Panc1 (cell line): ENCODE measurements at regions not wholly inside any gene's neighbourhood (a gene's known extent, or its start where the extent isn't known, plus 50 kb on each side); places are given as distances from the start of the nearest gene placed in this dataset.

Experiments used
- ATAC-seq: fragments of 200-7000 bp; cut with Tn5 transposase; 2 replicates; pipeline ENCODE4 v1.9.1; 2020; ENCODE audit warnings: mild to moderate bottlenecking, moderate library complexity
- BruUV-seq: library from RNA; stranded (reverse); fragments of 400-500 nt; replicated peaks from 2 replicates; lab custom pipeline; 2021; lab: Mats Ljungman, UMichigan
- CTCF ChIA-PET: fragments of 300-600 bp; sonication (Branson Sonifier 250); formaldehyde crosslinking; loops from one replicate; lab custom pipeline; 2022; ENCODE audit warnings: antibody characterized with exemption; lab: Charles Lee
- POLR2A ChIA-PET: fragments of 300-600 bp; sonication (Branson Sonifier 250); formaldehyde crosslinking; loops from one replicate; lab custom pipeline; 2022; ENCODE audit warnings: antibody characterized with exemption; lab: Charles Lee
- DNase-seq: peaks from one replicate; pipeline ENCODE4 v3.0.0-alpha.2; 2010; ENCODE audit warnings: low read depth, low spot score
- H3K27ac ChIP-seq: 2 replicates; pipeline ENCODE4 v1.5.1; 2011; ENCODE audit warnings: mild to moderate bottlenecking, low read length, inconsistent platforms
- H3K27me3 ChIP-seq: fragments of 200-500 bp; sonication (Bioruptor generic); 2 replicates; pipeline ENCODE4 v1.6.0; 2014; ENCODE audit warnings: low read length, inconsistent platforms; ENCODE audit not compliant: control insufficient read depth, insufficient read depth
- H3K36me3 ChIP-seq: fragments of 200-500 bp; sonication (Bioruptor generic); 2 replicates; pipeline ENCODE4 v1.5.1; 2014; ENCODE audit warnings: inconsistent platforms, mild to moderate bottlenecking, low read length, moderate library complexity; ENCODE audit not compliant: control insufficient read depth, insufficient read depth
- H3K4me1 ChIP-seq: 2 replicates; pipeline ENCODE4 v1.5.1; 2011; ENCODE audit warnings: inconsistent platforms, mild to moderate bottlenecking, low read length, moderate library complexity; ENCODE audit not compliant: control insufficient read depth, insufficient read depth
- H3K4me3 ChIP-seq, 2 experiments: 2 replicates each; pipeline ENCODE4 v1.5.1; 2011 to 2012; ENCODE audit warnings: low read depth in 2 of 2, low read length in 2 of 2, mild to moderate bottlenecking in 2 of 2, inconsistent platforms in 1 of 2, moderate library complexity in 1 of 2
- H3K9me3 ChIP-seq: fragments of 200-500 bp; sonication (Bioruptor generic); 2 replicates; pipeline ENCODE4 v1.5.1; 2014; ENCODE audit warnings: low read depth, mild to moderate bottlenecking, inconsistent platforms, low read length, moderate library complexity; ENCODE audit not compliant: control insufficient read depth, insufficient read depth
- POLR2AphosphoS5 ChIP-seq: IDR thresholded peaks from 2 replicates; pipeline ENCODE4 v1.6.1; 2012; ENCODE audit warnings: mild to moderate bottlenecking, low read depth, low read length, moderate library complexity
- SIN3A ChIP-seq: IDR thresholded peaks from 2 replicates; pipeline ENCODE4 v1.6.1; 2012; ENCODE audit warnings: low read depth, mild to moderate bottlenecking, low read length, moderate library complexity, borderline replicate concordance; ENCODE audit not compliant: insufficient read depth
- TCF7L2 ChIP-seq: IDR thresholded peaks from 2 replicates; pipeline ENCODE4 v1.6.1; 2011; ENCODE audit warnings: mild to moderate bottlenecking, low read depth, low read length, inconsistent platforms
- in situ Hi-C: cut with HindIII; loops from 2 replicates; pipeline ENCODE4 v1.10.0; 2016; ENCODE audit warnings: low sequenced_read_pairs, low pct_unique_long_range_greater_than_20kb
- intact Hi-C: fragments of 100-400 bp; cut with micrococcal nuclease; formaldehyde crosslinking; loops from one replicate; pipeline ENCODE4 v1.10.0; 2022; ENCODE audit not compliant: unreplicated experiment
- TF ChIP-seq, protein P1 (sequence below): fragments of 450-650 bp; IDR thresholded peaks from 2 replicates; pipeline ENCODE4 v1.5.1; 2017; ENCODE audit warnings: mild to moderate bottlenecking
- TF ChIP-seq, protein P2 (sequence below), 2 experiments: IDR thresholded peaks; 2 replicates each; pipeline ENCODE4 v1.6.1; 2011 to 2012; ENCODE audit warnings: low read depth in 2 of 2, control low read depth in 1 of 2, low read length in 1 of 2, mild to moderate bottlenecking in 1 of 2, moderate library complexity in 1 of 2; ENCODE audit not compliant: insufficient read depth in 1 of 2

DNA sequence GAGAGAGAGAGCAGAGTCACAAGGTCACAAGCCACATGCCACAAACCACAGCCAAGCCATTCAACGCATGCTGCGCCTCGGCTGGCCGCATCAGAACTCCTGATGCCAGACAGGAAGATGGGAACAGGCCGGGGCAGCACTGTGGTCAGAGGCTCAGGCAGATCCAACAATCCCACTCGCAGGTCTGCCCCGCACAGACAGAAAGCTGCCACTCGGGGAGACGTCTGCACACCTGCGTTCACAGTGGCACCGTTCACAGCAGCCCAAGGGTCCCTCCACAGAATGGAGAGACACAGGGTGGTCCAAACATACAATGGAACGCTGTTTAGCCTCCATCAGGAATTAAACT, 408.8 kb downstream of the CTTN start:
- no TSS peak for BruUV-seq
- ChIA-PET POLR2A (no interaction called here), CTCF (no interaction called here)
- no peak overlapping the region for H3K4me3 ChIP-seq
- H3K27ac ChIP-seq, result no peak overlapping the region
- no peaks in the 10 kb centered on the region for H3K27me3 ChIP-seq
- DNase-seq (no peak), ATAC-seq (no peak)
- H3K36me3 ChIP-seq, result no peaks in the 10 kb centered on the region
- no peaks in the 10 kb centered on the region for H3K9me3 ChIP-seq
- in situ Hi-C loops (no loop called here), intact Hi-C loops (no loop called here)
- TF ChIP-seq TCF7L2, result no peak
- TF ChIP-seq, protein P1, sequence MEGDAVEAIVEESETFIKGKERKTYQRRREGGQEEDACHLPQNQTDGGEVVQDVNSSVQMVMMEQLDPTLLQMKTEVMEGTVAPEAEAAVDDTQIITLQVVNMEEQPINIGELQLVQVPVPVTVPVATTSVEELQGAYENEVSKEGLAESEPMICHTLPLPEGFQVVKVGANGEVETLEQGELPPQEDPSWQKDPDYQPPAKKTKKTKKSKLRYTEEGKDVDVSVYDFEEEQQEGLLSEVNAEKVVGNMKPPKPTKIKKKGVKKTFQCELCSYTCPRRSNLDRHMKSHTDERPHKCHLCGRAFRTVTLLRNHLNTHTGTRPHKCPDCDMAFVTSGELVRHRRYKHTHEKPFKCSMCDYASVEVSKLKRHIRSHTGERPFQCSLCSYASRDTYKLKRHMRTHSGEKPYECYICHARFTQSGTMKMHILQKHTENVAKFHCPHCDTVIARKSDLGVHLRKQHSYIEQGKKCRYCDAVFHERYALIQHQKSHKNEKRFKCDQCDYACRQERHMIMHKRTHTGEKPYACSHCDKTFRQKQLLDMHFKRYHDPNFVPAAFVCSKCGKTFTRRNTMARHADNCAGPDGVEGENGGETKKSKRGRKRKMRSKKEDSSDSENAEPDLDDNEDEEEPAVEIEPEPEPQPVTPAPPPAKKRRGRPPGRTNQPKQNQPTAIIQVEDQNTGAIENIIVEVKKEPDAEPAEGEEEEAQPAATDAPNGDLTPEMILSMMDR, result no peak
- TF ChIP-seq POLR2AphosphoS5, result no peak
- TF ChIP-seq, protein P2, sequence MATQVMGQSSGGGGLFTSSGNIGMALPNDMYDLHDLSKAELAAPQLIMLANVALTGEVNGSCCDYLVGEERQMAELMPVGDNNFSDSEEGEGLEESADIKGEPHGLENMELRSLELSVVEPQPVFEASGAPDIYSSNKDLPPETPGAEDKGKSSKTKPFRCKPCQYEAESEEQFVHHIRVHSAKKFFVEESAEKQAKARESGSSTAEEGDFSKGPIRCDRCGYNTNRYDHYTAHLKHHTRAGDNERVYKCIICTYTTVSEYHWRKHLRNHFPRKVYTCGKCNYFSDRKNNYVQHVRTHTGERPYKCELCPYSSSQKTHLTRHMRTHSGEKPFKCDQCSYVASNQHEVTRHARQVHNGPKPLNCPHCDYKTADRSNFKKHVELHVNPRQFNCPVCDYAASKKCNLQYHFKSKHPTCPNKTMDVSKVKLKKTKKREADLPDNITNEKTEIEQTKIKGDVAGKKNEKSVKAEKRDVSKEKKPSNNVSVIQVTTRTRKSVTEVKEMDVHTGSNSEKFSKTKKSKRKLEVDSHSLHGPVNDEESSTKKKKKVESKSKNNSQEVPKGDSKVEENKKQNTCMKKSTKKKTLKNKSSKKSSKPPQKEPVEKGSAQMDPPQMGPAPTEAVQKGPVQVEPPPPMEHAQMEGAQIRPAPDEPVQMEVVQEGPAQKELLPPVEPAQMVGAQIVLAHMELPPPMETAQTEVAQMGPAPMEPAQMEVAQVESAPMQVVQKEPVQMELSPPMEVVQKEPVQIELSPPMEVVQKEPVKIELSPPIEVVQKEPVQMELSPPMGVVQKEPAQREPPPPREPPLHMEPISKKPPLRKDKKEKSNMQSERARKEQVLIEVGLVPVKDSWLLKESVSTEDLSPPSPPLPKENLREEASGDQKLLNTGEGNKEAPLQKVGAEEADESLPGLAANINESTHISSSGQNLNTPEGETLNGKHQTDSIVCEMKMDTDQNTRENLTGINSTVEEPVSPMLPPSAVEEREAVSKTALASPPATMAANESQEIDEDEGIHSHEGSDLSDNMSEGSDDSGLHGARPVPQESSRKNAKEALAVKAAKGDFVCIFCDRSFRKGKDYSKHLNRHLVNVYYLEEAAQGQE (IDR thresholded peaks at IDR 0.05; ENCODE audit: insufficient read depth in 1 of 2, low read depth in 2 of 2, low read length in 1 of 2), result no peak
- TF ChIP-seq SIN3A, result no peak
- no peaks in the 10 kb centered on the region for H3K4me1 ChIP-seq

DNA sequence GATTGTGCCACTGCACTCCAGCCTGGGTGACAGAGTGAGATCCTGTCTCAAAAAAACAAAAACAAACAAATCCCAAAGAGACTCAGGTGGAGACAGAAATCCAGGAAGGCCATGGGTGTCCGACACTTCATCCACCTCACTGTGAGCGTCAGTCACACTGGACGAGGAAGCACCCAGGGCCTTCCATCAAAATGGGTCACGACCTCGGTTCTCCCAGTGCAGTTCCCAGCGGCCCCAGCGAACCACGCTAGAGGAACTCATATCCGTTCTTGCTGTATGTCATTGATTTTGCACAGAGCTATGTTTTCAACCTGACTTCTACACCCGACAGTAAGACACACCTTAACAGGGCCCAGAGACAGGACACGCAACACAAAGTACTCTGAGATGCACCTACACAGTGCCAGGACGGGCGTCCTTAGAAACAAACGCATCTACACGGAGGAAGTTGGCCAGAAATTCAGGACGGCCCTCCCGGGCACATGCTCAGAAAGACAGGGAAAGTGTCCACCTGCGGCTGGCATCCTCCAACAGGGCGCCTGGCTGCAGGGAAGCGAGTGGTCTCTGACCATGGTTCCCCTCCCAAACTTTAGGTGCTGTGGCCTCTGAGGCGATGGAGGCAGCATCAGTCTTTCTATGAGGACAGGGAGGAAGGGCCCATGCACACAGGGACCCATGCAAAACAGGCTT, 410.5 kb downstream of the CTTN start:
- DNase-seq, result no peak
- no TSS peak for BruUV-seq
- ATAC-seq, result no peak
- Histone ChIP-seq H3K9me3 (no peaks in the 10 kb centered on the region), H3K27ac (no peak overlapping the region), H3K4me3 (no peak overlapping the region), H3K27me3 (no peaks in the 10 kb centered on the region), H3K4me1 (no peaks in the 10 kb centered on the region), H3K36me3 (no peaks in the 10 kb centered on the region)
- intact Hi-C loops (no loop called here), in situ Hi-C loops (no loop called here)
- ChIA-PET CTCF (no interaction called here), POLR2A (no interaction called here)
- TF ChIP-seq TCF7L2 (no peak), SIN3A (no peak), POLR2AphosphoS5 (no peak)
- TF ChIP-seq, protein P1, result no peak
- TF ChIP-seq, protein P2 (IDR thresholded peaks at IDR 0.05; ENCODE audit: insufficient read depth in 1 of 2, low read depth in 2 of 2, low read length in 1 of 2), result no peak
